HCT116 (cell line): ENCODE measurements at regions not wholly inside any gene's neighbourhood (a gene's known extent, or its start where the extent isn't known, plus 50 kb on each side); places are given as distances from the start of the nearest gene placed in this dataset.

ENCODE experiments used
- ATAC-seq: fragments of 200-7000 bp; cut with Tn5 transposase; 2 replicates; pipeline ENCODE4 v1.9.1; 2020; ENCODE audit warnings: mild to moderate bottlenecking, moderate library complexity
- BruUV-seq: library from RNA; stranded (reverse); fragments of 400-500 nt; replicated peaks from 2 replicates; lab custom pipeline; 2021; lab: Mats Ljungman, UMichigan
- CTCF ChIA-PET: fragments of 300-600 bp; sonication (Branson Sonifier 250); formaldehyde crosslinking; loops from one replicate; lab custom pipeline; 2021; ENCODE audit warnings: antibody characterized with exemption; lab: Charles Lee
- POLR2A ChIA-PET: fragments of 300-600, 350-600 bp; sonication (Branson Sonifier 250); formaldehyde crosslinking; loops from one replicate; lab custom pipeline; 2021; ENCODE audit warnings: antibody characterized with exemption; lab: Charles Lee
- RAD21 ChIA-PET, 2 experiments: fragments of 300-600 bp; sonication (Branson Sonifier 250); formaldehyde crosslinking; loops; one replicate each; lab custom pipeline; 2023; ENCODE audit warnings: low total read pairs in 2 of 2; ENCODE audit not compliant: uncharacterized antibody in 2 of 2, unreplicated experiment in 2 of 2, low non-redundant PET in 1 of 2; lab: Charles Lee
- DNase-seq: peaks from one replicate; pipeline ENCODE4 v3.0.0-alpha.2; 2010; ENCODE audit warnings: low read depth, low spot score
- H2AFZ ChIP-seq: fragments of 200-600 bp; shearing (Covaris generic), sonication (generic); 2 replicates; pipeline ENCODE4 v1.6.1; 2017; ENCODE audit warnings: low read depth, mixed run types, mixed read lengths, antibody characterized with exemption, low read length; ENCODE audit not compliant: poor library complexity, severe bottlenecking
- H3K27ac ChIP-seq: 2 replicates; pipeline ENCODE4 v1.5.1; 2012; ENCODE audit warnings: low read depth, low read length
- H3K27me3 ChIP-seq: fragments of 200-600 bp; sonication (generic); 2 replicates; pipeline ENCODE4 v1.6.1; 2016; ENCODE audit warnings: mixed run types, low read length, mixed read lengths; ENCODE audit not compliant: insufficient read depth
- H3K36me3 ChIP-seq, 2 experiments: fragments of 200-500 bp in 1 of 2; fragments of 200-600 bp in 1 of 2; sonication (Bioruptor generic) in 1 of 2; sonication (generic) in 1 of 2; 2 replicates each; pipeline versions ENCODE4 v1.5.1 to v1.6.1; 2014 to 2016; ENCODE audit warnings: low read length in 2 of 2, inconsistent platforms in 1 of 2, mixed read lengths in 1 of 2, mixed run types in 1 of 2; ENCODE audit not compliant: insufficient read depth in 2 of 2, control insufficient read depth in 1 of 2
- H3K4me1 ChIP-seq, 2 experiments: fragments of 200-600 bp in 1 of 2; sonication (generic) in 1 of 2; 2 replicates each; pipeline versions ENCODE4 v1.5.1 to v1.6.1; 2012 to 2017; ENCODE audit warnings: low read length in 2 of 2, inconsistent platforms in 1 of 2, mild to moderate bottlenecking in 1 of 2, mixed read lengths in 1 of 2, mixed run types in 1 of 2, moderate library complexity in 1 of 2; ENCODE audit not compliant: insufficient read depth in 2 of 2, control insufficient read depth in 1 of 2
- H3K4me2 ChIP-seq: fragments of 200-600 bp; sonication (generic); 2 replicates; pipeline ENCODE4 v1.6.1; 2017; ENCODE audit warnings: mixed run types, low read length, mixed read lengths
- H3K4me3 ChIP-seq, 2 experiments: fragments of 200-600 bp in 1 of 2; sonication (generic) in 1 of 2; replicated peaks in 1 of 2; 2 replicates each; pipeline ENCODE4 v1.5.1; 2011 to 2016; ENCODE audit warnings: low read length in 2 of 2, control low read depth in 1 of 2, low read depth in 1 of 2, mild to moderate bottlenecking in 1 of 2, mixed read lengths in 1 of 2, mixed run types in 1 of 2
- H3K79me2 ChIP-seq: fragments of 200-600 bp; sonication (generic); 2 replicates; pipeline ENCODE4 v1.6.1; 2017; ENCODE audit warnings: mild to moderate bottlenecking, mixed run types, low read length, moderate library complexity, mixed read lengths; ENCODE audit not compliant: insufficient read depth
- H3K9ac ChIP-seq: fragments of 200-600 bp; sonication (generic); 2 replicates; pipeline ENCODE4 v1.6.1; 2016; ENCODE audit warnings: low read length, mixed read lengths
- H3K9me2 ChIP-seq: fragments of 200-600 bp; sonication (generic), shearing (Covaris generic); 2 replicates; pipeline ENCODE4 v1.6.1; 2017; ENCODE audit warnings: mixed run types, mild to moderate bottlenecking, moderate library complexity; ENCODE audit not compliant: insufficient read depth
- H3K9me3 ChIP-seq, 2 experiments: fragments of 200-500 bp in 1 of 2; fragments of 200-600 bp in 1 of 2; sonication (Bioruptor generic) in 1 of 2; sonication (generic) in 1 of 2; 2 replicates each; pipeline ENCODE4 v1.6.1; 2014 to 2017; ENCODE audit warnings: low read length in 2 of 2, mixed read lengths in 2 of 2, inconsistent platforms in 1 of 2, low read depth in 1 of 2, mild to moderate bottlenecking in 1 of 2, mixed run types in 1 of 2, moderate library complexity in 1 of 2; ENCODE audit not compliant: control insufficient read depth in 1 of 2, insufficient read depth in 1 of 2
- H4K20me1 ChIP-seq: fragments of 200-600 bp; sonication (generic), shearing (Covaris generic); 2 replicates; pipeline ENCODE4 v1.6.1; 2017; ENCODE audit warnings: mixed run types, mild to moderate bottlenecking, moderate library complexity; ENCODE audit not compliant: insufficient read depth
- CEBPB ChIP-seq: IDR thresholded peaks from 2 replicates; pipeline ENCODE4 v1.6.1; 2012; ENCODE audit warnings: low read depth
- EGR1 ChIP-seq: IDR thresholded peaks from 2 replicates; pipeline ENCODE4 v1.6.1; 2012; ENCODE audit warnings: low read depth
- JUND ChIP-seq: IDR thresholded peaks from 2 replicates; pipeline ENCODE4 v1.6.1; 2012
- POLR2A ChIP-seq: IDR thresholded peaks from 2 replicates; pipeline ENCODE4 v1.7.0; 2011; ENCODE audit warnings: borderline replicate concordance; ENCODE audit not compliant: insufficient read depth, insufficient read length; ENCODE audit errors: extremely low read depth
- SP1 ChIP-seq: IDR thresholded peaks from 2 replicates; pipeline ENCODE4 v1.6.1; 2012; ENCODE audit warnings: low read depth
- SRF ChIP-seq: IDR thresholded peaks from 2 replicates; pipeline ENCODE4 v1.6.1; 2012; ENCODE audit warnings: low read depth
- ZFX ChIP-seq: fragments of 450-650 bp; IDR thresholded peaks from 2 replicates; pipeline ENCODE4 v1.6.1; 2017
- intact Hi-C: fragments of 100-400 bp; cut with micrococcal nuclease; formaldehyde crosslinking; loops from 2 replicates; pipeline ENCODE4 v1.10.0; 2022

- ATAC-seq = no peak
- H2AFZ ChIP-seq = no peak overlapping the region
- no peak overlapping the region for H3K4me2 ChIP-seq
- ChIA-PET POLR2A (interaction anchor here (0.5 kb wide), 1 partner anchor 496 kb away, joined by 3 read pairs; no protein-coding TSS in a partner anchor), RAD21 (no interaction called here), CTCF (no interaction called here)
- H3K27ac ChIP-seq = no peak overlapping the region
- no peaks in the 10 kb centered on the region for H3K79me2 ChIP-seq
- no peaks in the 10 kb centered on the region for H4K20me1 ChIP-seq
- H3K9ac ChIP-seq = no peak overlapping the region
- no peak overlapping the region for H3K4me3 ChIP-seq
- DNase-seq = no peak
- BruUV-seq = no TSS peak
- TF ChIP-seq JUND (no peak), SP1 (no peak), EGR1 (no peak)
- H3K27me3 ChIP-seq = no peaks in the 10 kb centered on the region
- no peaks in the 10 kb centered on the region for H3K9me2 ChIP-seq
- intact Hi-C loops = no loop called here
- H3K9me3 ChIP-seq = no peaks in the 10 kb centered on the region
- no peaks in the 10 kb centered on the region for H3K36me3 ChIP-seq
- H3K4me1 ChIP-seq = peaks cover 10 to 29% of the 10 kb centered on the region in 2 experiments
Observed at GRCh38 chr10:88106366-88106765, 242.9 kb downstream of the PTEN start.

GRCh38 chr10:88107296-88108097 is 244.1 kb downstream of the PTEN start:
- H3K27me3 ChIP-seq = no peaks in the 10 kb centered on the region
- no peak for DNase-seq
- POLR2A ChIA-PET = interaction anchor here (0.5 to 1.1 kb wide), 3 partner anchors 217 to 245 kb away, joined by 3 to 5 read pairs (median 3); partner anchors contain the start of genes KLLN and PTEN
- BruUV-seq = no TSS peak
- no peak overlapping the region for H3K27ac ChIP-seq
- no peak for TF ChIP-seq SP1
- no peak for TF ChIP-seq CEBPB
- no peak for TF ChIP-seq SRF
- no peak for TF ChIP-seq ZFX
- no peak for TF ChIP-seq POLR2A
- H3K36me3 ChIP-seq = no peaks in the 10 kb centered on the region
- no peak overlapping the region for H3K9ac ChIP-seq
- no peak for ATAC-seq
- no peaks in the 10 kb centered on the region for H3K9me2 ChIP-seq
- H3K4me2 ChIP-seq = no peak overlapping the region
- no peak overlapping the region for H2AFZ ChIP-seq
- H3K79me2 ChIP-seq = no peaks in the 10 kb centered on the region
- H3K4me1 ChIP-seq = peaks cover 10 to 29% of the 10 kb centered on the region in 2 experiments
- no peaks in the 10 kb centered on the region for H4K20me1 ChIP-seq
- CTCF ChIA-PET = interaction anchor here (0.6 to 1.7 kb wide), 5 partner anchors 10 to 445 kb away, joined by 3 to 17 read pairs (median 4); partner anchors contain the start of genes KLLN and PTEN
- no peak overlapping the region for H3K4me3 ChIP-seq
- intact Hi-C loops = no loop called here
- no peaks in the 10 kb centered on the region for H3K9me3 ChIP-seq
- RAD21 ChIA-PET = interaction anchor here in 1 of 2 experiments (0.8 kb wide), 1 partner anchor 244 kb away, joined by 3 read pairs; the partner anchor contains the start of genes KLLN and PTEN
